GM12878 (cell line): ENCODE measurements at regions not wholly inside any gene's neighbourhood (a gene's known extent, or its start where the extent isn't known, plus 50 kb on each side); places are given as distances from the start of the nearest gene placed in this dataset.

ENCODE experiments used
- ATAC-seq: fragments of 200-7000 bp; cut with Tn5 transposase; 3 replicates; pipeline ENCODE4 v1.9.1; 2020; ENCODE audit warnings: mild to moderate bottlenecking, moderate library complexity
- BruUV-seq: library from RNA; stranded (reverse); fragments of 400-500 nt; replicated peaks from 2 replicates; lab custom pipeline; 2021; lab: Mats Ljungman, UMichigan
- CTCF ChIA-PET: fragments of 300-600 bp; sonication (Branson Sonifier 250); formaldehyde crosslinking; extraction: SDS; loops from one replicate; lab custom pipeline; 2021; ENCODE audit warnings: inconsistent platforms; lab: Yijun Ruan, JAX
- POLR2A ChIA-PET: fragments of 350-600 bp; formaldehyde crosslinking; extraction: SDS; loops from one replicate; lab custom pipeline; 2021; ENCODE audit warnings: inconsistent platforms; lab: Charles Lee
- RAD21 ChIA-PET: fragments of 300-600 bp; sonication (Branson Sonifier 250); formaldehyde crosslinking; loops from one replicate; lab custom pipeline; 2023; ENCODE audit warnings: antibody characterized with exemption; ENCODE audit not compliant: unreplicated experiment; lab: Charles Lee
- SMC1A ChIA-PET: fragments of 300-600 bp; sonication (Branson Sonifier 250); formaldehyde crosslinking; loops from one replicate; lab custom pipeline; 2023; ENCODE audit not compliant: unreplicated experiment, uncharacterized antibody; lab: Charles Lee
- DNase-seq: peaks from one replicate; pipeline ENCODE4 v3.0.0-alpha.2; 2011; ENCODE audit warnings: low read depth, low spot score
- FAIRE-seq: peaks from 3 replicates; lab custom pipeline; 2011; peaks lifted over from hg19 to GRCh38; lab: Jason Lieb, UNC
- H2AFZ ChIP-seq: 2 replicates; pipeline ENCODE4 v1.6.0; 2011; ENCODE audit warnings: low read depth, low read length, control low read depth; ENCODE audit not compliant: control insufficient read depth
- H3K27ac ChIP-seq: 2 replicates; pipeline ENCODE4 v1.5.1; 2011; ENCODE audit warnings: control low read depth; ENCODE audit not compliant: control insufficient read depth, insufficient read depth
- H3K27me3 ChIP-seq, 2 experiments: replicated peaks in 1 of 2; 2 replicates each; pipeline versions ENCODE4 v1.6.0 to v1.6.1; 2011; ENCODE audit warnings: low read length in 1 of 2; ENCODE audit not compliant: control insufficient read depth in 2 of 2, insufficient read depth in 2 of 2
- H3K36me3 ChIP-seq, 2 experiments: 2 replicates each; pipeline ENCODE4 v1.5.1; 2011; ENCODE audit warnings: low read length in 1 of 2; ENCODE audit not compliant: control insufficient read depth in 2 of 2, insufficient read depth in 2 of 2
- H3K4me1 ChIP-seq: 2 replicates; pipeline ENCODE4 v1.6.1; 2011; ENCODE audit warnings: mild to moderate bottlenecking, low read length, moderate library complexity, mixed read lengths; ENCODE audit not compliant: control insufficient read depth, insufficient read depth
- H3K4me2 ChIP-seq: 2 replicates; pipeline ENCODE4 v1.6.0; 2011; ENCODE audit warnings: control low read depth; ENCODE audit not compliant: control insufficient read depth, insufficient read depth
- H3K4me3 ChIP-seq: fragments of 200-600 bp; sonication (generic); 2 replicates; pipeline ENCODE4 v1.5.1; 2016
- H3K79me2 ChIP-seq: 2 replicates; pipeline ENCODE4 v1.6.0; 2011; ENCODE audit warnings: low read length; ENCODE audit not compliant: control insufficient read depth, insufficient read depth
- H3K9ac ChIP-seq: 2 replicates; pipeline ENCODE4 v1.8.0; 2011; ENCODE audit warnings: low read length, control low read depth, mixed read lengths; ENCODE audit not compliant: control insufficient read depth, insufficient read depth
- H3K9me3 ChIP-seq: replicated peaks from 3 replicates; pipeline ENCODE4 v1.5.1; 2011; ENCODE audit warnings: mild to moderate bottlenecking, low read length; ENCODE audit not compliant: control insufficient read depth, insufficient read depth
- H4K20me1 ChIP-seq: 2 replicates; pipeline ENCODE4 v1.6.0; 2011; ENCODE audit not compliant: control insufficient read depth, insufficient read depth
- ESRRA ChIP-seq: IDR thresholded peaks from 2 replicates; pipeline ENCODE4 v1.6.1; 2012; ENCODE audit warnings: mild to moderate bottlenecking, low read length, improper control_type of control experiment
- FOS ChIP-seq: IDR thresholded peaks from 3 replicates; pipeline ENCODE4 v1.6.1; 2011; ENCODE audit warnings: borderline replicate concordance; ENCODE audit not compliant: insufficient read length; ENCODE audit errors: extremely low read depth
- HDAC2 ChIP-seq: fragments of 200-600 bp; sonication (generic); IDR thresholded peaks from 2 replicates; pipeline ENCODE4 v1.6.1; 2017
- MEF2B ChIP-seq: fragments of 450-650 bp; IDR thresholded peaks from 2 replicates; pipeline ENCODE4 v1.6.1; 2018; ENCODE audit warnings: mild to moderate bottlenecking, moderate library complexity; ENCODE audit not compliant: partially characterized antibody, poor library complexity, severe bottlenecking
- MTA3 ChIP-seq: IDR thresholded peaks from 2 replicates; pipeline ENCODE4 v1.6.1; 2012; ENCODE audit warnings: low read length, inconsistent platforms, borderline replicate concordance
- MYC ChIP-seq: IDR thresholded peaks from 2 replicates; pipeline ENCODE4 v1.6.1; 2011; ENCODE audit warnings: mild to moderate bottlenecking, low read length, moderate library complexity, inconsistent platforms; ENCODE audit not compliant: insufficient read depth, insufficient replicate concordance, insufficient read length, severe bottlenecking
- NFXL1 ChIP-seq: fragments of 450-650 bp; IDR thresholded peaks from 2 replicates; pipeline ENCODE4 v1.6.1; 2017; ENCODE audit warnings: antibody characterized with exemption, mild to moderate bottlenecking, borderline replicate concordance
- SMAD5 ChIP-seq: IDR thresholded peaks from 2 replicates; pipeline ENCODE4 v1.6.1; 2016; ENCODE audit warnings: antibody characterized with exemption, low read depth
- SMARCA5 ChIP-seq: fragments of 450-650 bp; IDR thresholded peaks from 2 replicates; pipeline ENCODE4 v1.6.1; 2017; ENCODE audit warnings: mild to moderate bottlenecking
- SPI1 ChIP-seq: IDR thresholded peaks from 2 replicates; pipeline ENCODE4 v1.6.1; 2011; ENCODE audit warnings: low read depth, mild to moderate bottlenecking, low read length, moderate library complexity, borderline replicate concordance; ENCODE audit not compliant: insufficient read depth
- STAT3 ChIP-seq: IDR thresholded peaks from 2 replicates; pipeline ENCODE4 v1.6.1; 2011; ENCODE audit warnings: low read depth, low read length, improper control_type of control experiment
- TCF7 ChIP-seq: IDR thresholded peaks from 2 replicates; pipeline ENCODE4 v1.6.1; 2014; ENCODE audit warnings: antibody characterized with exemption, borderline replicate concordance
- WGBS: methylation state at CpG from one replicate; pipeline ENCODE4 v1.1.6; 2016; ENCODE audit warnings: low lambda C conversion rate; ENCODE audit not compliant: insufficient replicate concordance, insufficient coverage; ENCODE audit errors: missing lambda C conversion rate; 5-methylcytosine and 5-hydroxymethylcytosine counted together
- in situ Hi-C: fragments of 300-500 bp; cut with MboI; formaldehyde crosslinking; loops from 9 replicates; pipeline ENCODE4 v1.14.3; 2018; ENCODE audit warnings: mixed read lengths
- intact Hi-C: fragments of 100-400 bp; cut with micrococcal nuclease; formaldehyde crosslinking; loops from one replicate; pipeline ENCODE4 v1.14.2; 2022; ENCODE audit not compliant: unreplicated experiment
- TF ChIP-seq, protein P1 (sequence below): IDR thresholded peaks from 2 replicates; pipeline ENCODE4 v1.6.1; 2011; ENCODE audit warnings: mild to moderate bottlenecking, low read depth, low read length, moderate library complexity; ENCODE audit not compliant: insufficient replicate concordance
- TF ChIP-seq, protein P2 (sequence below): fragments of 450-650 bp; IDR thresholded peaks from 2 replicates; pipeline ENCODE4 v1.6.1; 2016; ENCODE audit warnings: mild to moderate bottlenecking, moderate library complexity, borderline replicate concordance
- TF ChIP-seq, protein P3 (sequence below): fragments of 450-650 bp; IDR thresholded peaks from 2 replicates; pipeline ENCODE4 v1.6.1; 2017; ENCODE audit warnings: mild to moderate bottlenecking

DNA sequence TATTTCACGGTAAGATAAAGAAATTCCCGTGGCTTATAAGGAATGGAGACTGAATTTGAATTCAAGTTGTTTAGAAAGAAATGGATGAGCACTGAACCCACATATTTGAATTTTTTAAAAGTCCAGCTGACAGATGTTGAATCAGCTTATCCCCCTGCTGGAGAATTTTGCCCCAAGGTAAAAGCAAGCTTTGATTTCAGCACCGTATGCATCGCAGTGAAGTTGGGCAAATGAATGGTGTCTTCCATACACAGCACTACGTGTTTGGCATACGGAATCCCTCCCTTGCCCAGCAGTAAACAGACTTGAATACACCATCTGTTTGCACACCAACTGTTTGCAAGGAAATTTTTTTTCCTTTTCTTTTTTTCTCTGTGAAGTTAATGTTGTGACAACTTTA is 77.5 kb upstream of the PEG3 start:
- no peak overlapping the region for H3K4me3 ChIP-seq
- no peak overlapping the region for H2AFZ ChIP-seq
- FAIRE-seq = no peak
- H3K9ac ChIP-seq = no peak overlapping the region
- TF ChIP-seq MTA3 (no peak), TCF7 (no peak), FOS (no peak), STAT3 (no peak), MYC (no peak), NFXL1 (no peak), MEF2B (no peak), ESRRA (no peak), SMAD5 (no peak), HDAC2 (no peak), SMARCA5 (no peak), SPI1 (no peak)
- TF ChIP-seq, protein P1, sequence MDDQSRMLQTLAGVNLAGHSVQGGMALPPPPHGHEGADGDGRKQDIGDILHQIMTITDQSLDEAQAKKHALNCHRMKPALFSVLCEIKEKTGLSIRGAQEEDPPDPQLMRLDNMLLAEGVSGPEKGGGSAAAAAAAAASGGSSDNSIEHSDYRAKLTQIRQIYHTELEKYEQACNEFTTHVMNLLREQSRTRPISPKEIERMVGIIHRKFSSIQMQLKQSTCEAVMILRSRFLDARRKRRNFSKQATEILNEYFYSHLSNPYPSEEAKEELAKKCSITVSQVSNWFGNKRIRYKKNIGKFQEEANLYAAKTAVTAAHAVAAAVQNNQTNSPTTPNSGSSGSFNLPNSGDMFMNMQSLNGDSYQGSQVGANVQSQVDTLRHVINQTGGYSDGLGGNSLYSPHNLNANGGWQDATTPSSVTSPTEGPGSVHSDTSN = no peak
- TF ChIP-seq, protein P2, sequence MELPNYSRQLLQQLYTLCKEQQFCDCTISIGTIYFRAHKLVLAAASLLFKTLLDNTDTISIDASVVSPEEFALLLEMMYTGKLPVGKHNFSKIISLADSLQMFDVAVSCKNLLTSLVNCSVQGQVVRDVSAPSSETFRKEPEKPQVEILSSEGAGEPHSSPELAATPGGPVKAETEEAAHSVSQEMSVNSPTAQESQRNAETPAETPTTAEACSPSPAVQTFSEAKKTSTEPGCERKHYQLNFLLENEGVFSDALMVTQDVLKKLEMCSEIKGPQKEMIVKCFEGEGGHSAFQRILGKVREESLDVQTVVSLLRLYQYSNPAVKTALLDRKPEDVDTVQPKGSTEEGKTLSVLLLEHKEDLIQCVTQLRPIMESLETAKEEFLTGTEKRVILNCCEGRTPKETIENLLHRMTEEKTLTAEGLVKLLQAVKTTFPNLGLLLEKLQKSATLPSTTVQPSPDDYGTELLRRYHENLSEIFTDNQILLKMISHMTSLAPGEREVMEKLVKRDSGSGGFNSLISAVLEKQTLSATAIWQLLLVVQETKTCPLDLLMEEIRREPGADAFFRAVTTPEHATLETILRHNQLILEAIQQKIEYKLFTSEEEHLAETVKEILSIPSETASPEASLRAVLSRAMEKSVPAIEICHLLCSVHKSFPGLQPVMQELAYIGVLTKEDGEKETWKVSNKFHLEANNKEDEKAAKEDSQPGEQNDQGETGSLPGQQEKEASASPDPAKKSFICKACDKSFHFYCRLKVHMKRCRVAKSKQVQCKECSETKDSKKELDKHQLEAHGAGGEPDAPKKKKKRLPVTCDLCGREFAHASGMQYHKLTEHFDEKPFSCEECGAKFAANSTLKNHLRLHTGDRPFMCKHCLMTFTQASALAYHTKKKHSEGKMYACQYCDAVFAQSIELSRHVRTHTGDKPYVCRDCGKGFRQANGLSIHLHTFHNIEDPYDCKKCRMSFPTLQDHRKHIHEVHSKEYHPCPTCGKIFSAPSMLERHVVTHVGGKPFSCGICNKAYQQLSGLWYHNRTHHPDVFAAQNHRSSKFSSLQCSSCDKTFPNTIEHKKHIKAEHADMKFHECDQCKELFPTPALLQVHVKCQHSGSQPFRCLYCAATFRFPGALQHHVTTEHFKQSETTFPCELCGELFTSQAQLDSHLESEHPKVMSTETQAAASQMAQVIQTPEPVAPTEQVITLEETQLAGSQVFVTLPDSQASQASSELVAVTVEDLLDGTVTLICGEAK = no peak
- TF ChIP-seq, protein P3, sequence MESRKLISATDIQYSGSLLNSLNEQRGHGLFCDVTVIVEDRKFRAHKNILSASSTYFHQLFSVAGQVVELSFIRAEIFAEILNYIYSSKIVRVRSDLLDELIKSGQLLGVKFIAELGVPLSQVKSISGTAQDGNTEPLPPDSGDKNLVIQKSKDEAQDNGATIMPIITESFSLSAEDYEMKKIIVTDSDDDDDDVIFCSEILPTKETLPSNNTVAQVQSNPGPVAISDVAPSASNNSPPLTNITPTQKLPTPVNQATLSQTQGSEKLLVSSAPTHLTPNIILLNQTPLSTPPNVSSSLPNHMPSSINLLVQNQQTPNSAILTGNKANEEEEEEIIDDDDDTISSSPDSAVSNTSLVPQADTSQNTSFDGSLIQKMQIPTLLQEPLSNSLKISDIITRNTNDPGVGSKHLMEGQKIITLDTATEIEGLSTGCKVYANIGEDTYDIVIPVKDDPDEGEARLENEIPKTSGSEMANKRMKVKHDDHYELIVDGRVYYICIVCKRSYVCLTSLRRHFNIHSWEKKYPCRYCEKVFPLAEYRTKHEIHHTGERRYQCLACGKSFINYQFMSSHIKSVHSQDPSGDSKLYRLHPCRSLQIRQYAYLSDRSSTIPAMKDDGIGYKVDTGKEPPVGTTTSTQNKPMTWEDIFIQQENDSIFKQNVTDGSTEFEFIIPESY = no peak
- H3K9me3 ChIP-seq = no peaks in the 10 kb centered on the region; the same call in 2 of the 3 replicates
- no peak overlapping the region for H3K4me2 ChIP-seq
- POLR2A ChIA-PET = no interaction called here
- H3K36me3 ChIP-seq = no peaks in the 10 kb centered on the region
- intact Hi-C loops (no loop called here), in situ Hi-C loops (no loop called here)
- H3K27ac ChIP-seq = no peak overlapping the region
- RAD21 ChIA-PET = no interaction called here
- CTCF ChIA-PET = interaction anchor here (0.6 to 1.1 kb wide), 2 partner anchors 59 to 384 kb away, joined by 3 read pairs; no protein-coding TSS in a partner anchor
- no peak for DNase-seq
- no peak for ATAC-seq
- 43% methylated on average over 6 of the region's 6 CpGs for WGBS
- no peaks in the 10 kb centered on the region for H3K4me1 ChIP-seq
- BruUV-seq = no TSS peak
- no peaks in the 10 kb centered on the region for H3K27me3 ChIP-seq
- H4K20me1 ChIP-seq = no peaks in the 10 kb centered on the region
- SMC1A ChIA-PET = no interaction called here
- H3K79me2 ChIP-seq = no peaks in the 10 kb centered on the region
